Right lobe of liver (tissue), 4 donors: ENCODE measurements at regions not wholly inside any gene's neighbourhood (a gene's known extent, or its start where the extent isn't known, plus 50 kb on each side); places are given as distances from the start of the nearest gene placed in this dataset.

ENCODE experiments used
- CTCF ChIP-seq, 4 donors: fragments of 200-600 bp in 3 of 4; fragments of 450-650 bp in 1 of 4; IDR thresholded peaks; one replicate each; pipeline versions ENCODE4 v1.5.1 to v1.8.0; 2016 to 2022; ENCODE audit warnings: antibody characterized with exemption in 4 of 4, mild to moderate bottlenecking in 2 of 4
- POLR2A ChIP-seq: fragments of 450-650 bp; IDR thresholded peaks from one replicate; pipeline ENCODE4 v1.6.1; 2017; ENCODE audit warnings: antibody characterized with exemption, mild to moderate bottlenecking
- donor health status: DM: no; HTN: no; CAD: no.
- donor health status: DM: no; HTN: no; CAD: no.
- donor health status: DM: no; HTN: yes; CAD: no.

- TF ChIP-seq CTCF (IDR thresholded peaks at IDR 0.05) (no peak), POLR2A (no peak)
These were observed 130.1 kb upstream of the ERG start for GRCh38 chr21:38628349-38628748.
